SK-N-DZ (cell line): ENCODE measurements at regions not wholly inside any gene's neighbourhood (a gene's known extent, or its start where the extent isn't known, plus 50 kb on each side); places are given as distances from the start of the nearest gene placed in this dataset.

ENCODE experiments used
- DNase-seq: peaks from one replicate; pipeline ENCODE4 v3.0.0-alpha.2; 2015; ENCODE audit warnings: low spot score

DNA sequence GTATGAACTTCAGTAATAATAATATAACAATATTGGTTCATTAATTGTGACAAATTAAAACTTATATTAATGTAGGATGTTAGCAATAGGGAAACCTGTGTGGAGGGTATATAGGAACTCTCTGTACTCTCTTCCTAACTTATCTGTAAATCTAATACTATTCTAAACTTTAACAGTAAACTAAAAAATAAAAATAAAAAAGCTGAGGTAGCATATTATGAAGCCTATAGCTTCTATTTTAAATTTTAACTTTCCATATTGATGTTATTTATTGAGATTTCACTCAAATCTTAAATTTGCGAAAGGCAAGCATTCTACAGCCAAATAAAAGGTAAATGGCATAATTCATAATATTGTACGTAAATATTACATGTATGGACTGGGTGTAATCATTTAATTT is 326.4 kb downstream of the MEI4 start:
- DNase-seq = no peak

- no peak for DNase-seq
Observed at GRCh38 chr6:77986380-77987034, 333.7 kb downstream of the MEI4 start.

DNA sequence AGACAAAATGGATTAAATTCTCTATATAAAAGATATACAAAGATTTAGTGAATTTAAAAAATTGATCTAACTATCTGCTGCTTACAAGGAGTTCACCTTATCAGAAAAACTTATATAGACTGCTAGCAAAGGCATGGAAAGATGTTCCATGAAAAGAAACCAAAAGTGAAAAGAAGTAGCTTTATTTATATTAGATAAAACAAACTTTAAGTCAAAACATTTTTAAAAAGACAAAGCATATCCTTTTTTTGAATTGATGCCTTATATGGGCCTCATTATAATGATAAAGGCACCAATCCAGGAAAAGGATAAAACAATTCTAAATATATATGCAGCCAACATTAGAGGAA is 334.2 kb downstream of the MEI4 start:
- no peak for DNase-seq

DNA sequence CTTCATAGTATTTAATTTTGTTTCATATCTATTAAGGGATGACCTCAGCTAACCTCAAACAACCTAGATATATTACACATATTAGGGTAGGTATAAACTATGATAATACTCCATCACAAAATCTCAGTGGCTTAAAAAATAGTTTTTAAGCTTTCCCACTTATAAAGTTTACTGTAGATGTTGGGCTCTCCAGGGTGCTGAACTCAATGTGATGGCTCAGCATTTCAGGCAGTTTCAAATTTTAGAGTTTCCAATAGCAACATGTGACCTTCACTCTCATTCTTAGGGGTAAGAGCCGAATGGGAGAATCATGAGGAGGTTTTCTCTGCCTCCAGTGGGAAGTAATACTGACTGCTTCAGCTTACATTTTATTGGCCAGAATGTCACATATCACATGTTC is 357.3 kb downstream of the MEI4 start:
- no peak for DNase-seq

DNA sequence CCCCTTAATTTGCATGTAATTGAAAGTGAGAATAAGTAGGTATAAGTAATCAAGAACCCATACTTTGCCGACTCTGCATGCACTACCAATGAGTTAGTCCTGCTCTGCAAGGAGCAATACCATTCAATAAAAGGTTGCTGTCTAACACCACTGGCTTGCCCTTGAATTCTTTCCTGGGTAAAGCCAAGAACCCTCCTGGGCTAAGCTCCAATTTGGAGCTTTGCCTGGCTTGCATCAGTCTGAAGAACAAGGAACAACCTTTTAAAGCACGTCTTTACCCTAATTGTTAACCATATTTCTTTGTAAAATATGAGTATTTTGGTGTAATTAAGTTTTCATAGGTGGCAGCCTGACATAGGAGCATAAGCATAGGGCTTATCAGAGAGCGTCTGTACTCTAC is 367.7 kb downstream of the MEI4 start:
- no peak for DNase-seq

- no peak for DNase-seq
Observed at GRCh38 chr6:78025502-78025901, 372.7 kb downstream of the MEI4 start.

DNA sequence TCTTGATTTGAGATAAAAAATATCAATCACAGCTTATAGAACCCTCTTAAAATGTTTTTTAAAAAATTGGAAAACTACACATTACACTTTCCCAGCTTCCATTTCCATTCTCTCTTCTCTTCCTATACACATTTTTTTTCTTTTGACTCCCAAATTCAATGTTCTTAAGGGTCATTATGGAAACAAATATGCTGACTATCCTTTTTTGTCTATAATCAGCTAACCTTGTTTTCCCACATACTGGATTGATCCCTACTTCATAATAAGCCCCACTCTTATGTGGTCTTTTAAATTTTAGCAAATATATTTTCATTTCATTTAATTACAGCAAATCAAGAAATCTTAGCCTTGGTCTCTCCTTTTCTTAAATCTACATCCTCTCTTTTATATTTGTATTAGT is 378.4 kb downstream of the MEI4 start:
- no peak for DNase-seq

GRCh38 chr6:78059171-78059570 is 406.3 kb downstream of the MEI4 start:
- no peak for DNase-seq

GRCh38 chr6:78062993-78063392 is 410.2 kb downstream of the MEI4 start:
- no peak for DNase-seq

DNA sequence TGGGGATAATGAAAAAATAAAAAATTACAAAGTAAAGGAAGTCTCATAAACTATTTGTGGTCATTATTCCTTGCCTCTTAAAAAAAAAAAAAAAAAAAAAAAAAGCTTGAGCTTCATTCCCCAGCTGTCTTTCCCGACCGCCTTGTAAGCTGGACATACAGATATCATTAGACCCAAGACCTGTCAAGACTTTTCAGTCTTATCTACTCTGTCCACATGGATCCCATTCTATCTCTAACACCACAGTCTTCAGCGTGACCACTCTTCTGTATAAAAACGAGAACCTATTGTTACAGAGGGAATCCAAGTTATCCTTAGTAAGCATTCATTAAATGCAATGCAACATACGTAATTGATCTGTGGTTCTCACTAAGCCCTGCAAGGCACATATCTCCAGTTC is 423.5 kb downstream of the MEI4 start:
- no peak for DNase-seq

DNA sequence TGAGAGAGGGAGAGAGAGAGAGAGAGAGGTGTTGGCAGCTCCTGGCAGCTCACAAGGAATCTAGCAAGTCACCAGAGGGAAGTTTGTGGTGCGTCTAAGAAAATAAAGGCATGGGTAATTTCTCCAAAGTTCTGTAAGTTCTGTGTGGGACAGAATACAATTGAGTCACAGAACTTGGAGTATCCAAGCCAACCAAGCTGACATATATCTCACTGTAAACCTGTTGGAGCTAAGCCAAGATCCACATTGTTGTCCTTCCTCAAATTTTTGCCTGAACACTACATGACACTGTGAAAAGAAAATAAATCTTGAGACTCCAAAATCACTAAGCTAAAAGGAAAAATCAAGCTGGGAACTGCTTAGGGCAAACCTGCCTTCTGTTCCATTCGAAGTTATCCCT is 436.7 kb downstream of the MEI4 start:
- no peak for DNase-seq

DNA sequence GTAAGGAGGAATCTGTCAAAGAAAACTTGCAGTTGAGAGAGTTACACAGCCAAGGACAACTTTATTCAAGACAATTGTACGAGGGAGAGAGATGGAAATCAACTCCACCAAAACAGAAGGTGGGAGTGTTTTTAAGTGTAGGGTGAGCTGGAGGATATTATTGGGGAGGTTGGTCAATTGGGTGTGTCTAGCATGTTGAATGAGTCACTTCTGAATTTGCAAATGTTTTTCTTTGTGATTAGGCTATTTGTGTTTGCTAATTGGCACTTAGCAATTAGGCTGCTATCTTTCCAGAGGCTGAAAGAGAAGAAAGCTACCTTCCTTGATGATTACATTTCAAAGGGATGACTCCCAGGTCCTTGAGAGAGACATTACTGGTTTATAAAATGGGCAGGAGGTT is 441.1 kb downstream of the MEI4 start:
- no peak for DNase-seq

DNA sequence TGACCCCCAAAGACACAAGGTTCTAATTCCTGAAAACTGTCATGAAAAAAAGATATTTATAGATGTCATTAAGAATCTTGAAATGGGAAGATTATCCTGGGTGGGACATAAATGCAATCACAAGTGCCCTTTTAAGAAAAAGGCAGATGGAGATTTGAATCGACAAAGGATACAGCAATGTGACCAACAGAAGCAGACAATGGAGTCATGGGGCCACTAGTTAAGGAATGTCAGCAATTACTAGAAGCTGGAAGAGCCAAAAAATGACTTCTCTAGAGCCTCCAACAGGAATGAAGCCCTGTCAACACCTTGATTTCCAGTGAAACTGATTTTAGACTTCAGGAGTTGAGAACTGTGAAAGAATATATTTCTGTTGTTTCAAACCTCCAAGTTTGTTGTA is 448.5 kb downstream of the MEI4 start:
- no peak for DNase-seq

- no peak for DNase-seq
Observed at GRCh38 chr6:78110641-78111040, 457.8 kb downstream of the MEI4 start.

GRCh38 chr6:78117966-78118365 is 465.1 kb downstream of the MEI4 start:
- DNase-seq = no peak

- no peak for DNase-seq
Observed at GRCh38 chr6:78131521-78131920, 478.7 kb downstream of the MEI4 start.

DNA sequence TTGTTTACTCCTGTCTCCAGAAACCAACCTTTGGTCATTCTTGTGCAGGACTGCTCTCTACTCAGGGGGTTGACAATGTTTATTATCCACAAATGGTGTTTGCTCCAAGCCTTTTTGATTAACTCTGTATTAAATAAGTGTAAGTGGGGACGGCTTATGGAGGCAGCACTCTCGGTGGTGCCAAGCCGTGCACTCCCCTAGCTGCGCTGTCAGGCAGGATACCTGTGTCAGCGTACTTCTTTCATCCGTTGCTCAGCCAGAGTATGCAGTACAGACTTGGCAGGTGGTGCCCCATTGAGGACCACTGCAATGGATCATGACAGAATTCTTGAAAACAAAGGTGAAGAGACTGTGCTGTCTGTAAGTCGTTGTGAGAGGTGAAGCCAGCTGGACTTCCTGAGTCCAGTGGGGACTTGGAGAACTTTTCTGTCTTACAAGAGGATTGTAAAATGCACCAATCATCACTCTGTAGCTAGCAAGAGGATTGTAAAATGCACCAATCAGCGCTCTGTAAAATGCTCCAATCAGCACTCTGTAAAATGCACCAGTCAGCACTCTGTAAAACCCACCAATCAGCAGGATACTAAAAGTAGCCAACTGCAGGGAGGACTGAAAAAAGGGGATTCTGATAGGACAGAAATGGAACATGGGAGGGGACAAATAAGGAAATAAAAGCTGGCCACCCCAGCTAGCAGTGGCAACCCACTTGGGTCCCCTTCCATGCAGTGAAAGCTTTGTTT is 480.0 kb downstream of the MEI4 start:
- no peak for DNase-seq

- no peak for DNase-seq
Observed at GRCh38 chr6:78150425-78150824, 497.6 kb downstream of the MEI4 start.

- no peak for DNase-seq
Observed at GRCh38 chr6:78153976-78154375, 501.1 kb downstream of the MEI4 start.

DNA sequence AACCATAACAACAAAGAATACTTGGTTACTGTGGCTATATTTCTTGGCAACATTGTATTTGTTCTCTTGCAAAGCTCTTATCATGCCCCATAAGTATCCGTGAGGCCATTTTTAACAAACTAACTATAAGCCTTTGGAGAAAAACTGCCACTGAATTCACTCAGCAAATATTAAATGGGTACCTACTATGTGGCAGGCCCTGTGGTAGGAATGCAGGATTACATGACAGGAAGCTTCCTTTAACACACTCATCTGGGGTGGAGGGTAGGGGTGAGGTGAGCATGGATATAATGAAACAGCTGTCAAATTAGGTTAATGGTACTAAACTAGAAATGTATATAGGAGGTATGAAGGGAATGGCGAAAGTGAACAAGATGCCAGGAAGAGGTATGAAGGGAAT is 504.8 kb downstream of the MEI4 start:
- no peak for DNase-seq

GRCh38 chr6:78188891-78189290 is 536.1 kb downstream of the MEI4 start:
- DNase-seq = no peak

DNA sequence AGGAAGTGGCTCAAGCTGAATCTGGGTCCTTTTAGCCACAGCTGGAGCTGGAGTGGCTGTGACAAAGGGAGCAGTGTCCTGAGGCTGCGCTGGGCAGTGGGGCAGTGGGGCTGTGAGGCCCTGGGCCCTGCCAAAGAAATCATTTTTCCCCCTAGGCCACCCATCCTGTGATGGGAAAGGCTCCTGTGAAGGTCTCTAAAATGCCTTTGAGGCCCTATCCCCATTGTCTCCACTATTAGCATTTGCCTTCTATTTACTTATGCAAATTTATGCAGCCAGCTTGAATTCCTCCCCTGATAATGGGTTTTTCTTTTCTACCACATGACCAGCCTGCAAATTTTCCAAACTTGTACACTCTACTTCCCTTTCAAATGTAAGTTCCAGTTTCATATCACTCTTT is 539.2 kb downstream of the MEI4 start:
- no peak for DNase-seq

DNA sequence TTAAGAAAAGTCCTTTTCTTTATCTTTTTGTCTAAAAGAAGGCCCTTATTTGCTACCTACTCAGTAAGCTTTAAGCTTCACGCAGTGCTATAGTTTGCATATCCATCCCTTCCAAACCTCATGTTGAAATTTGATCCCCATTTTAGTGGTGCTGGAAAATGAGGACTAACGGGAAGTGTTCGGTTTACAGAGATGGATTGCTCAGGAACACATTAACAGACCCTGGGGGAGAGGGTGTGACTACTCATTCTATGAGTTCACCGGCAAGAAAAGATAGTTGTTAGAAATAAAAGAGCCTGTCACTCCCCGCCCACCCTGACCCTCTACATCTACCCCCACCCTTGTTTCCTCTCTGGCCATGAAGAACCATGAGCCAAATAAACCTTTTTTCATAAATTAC is 546.2 kb downstream of the MEI4 start:
- DNase-seq = no peak

DNA sequence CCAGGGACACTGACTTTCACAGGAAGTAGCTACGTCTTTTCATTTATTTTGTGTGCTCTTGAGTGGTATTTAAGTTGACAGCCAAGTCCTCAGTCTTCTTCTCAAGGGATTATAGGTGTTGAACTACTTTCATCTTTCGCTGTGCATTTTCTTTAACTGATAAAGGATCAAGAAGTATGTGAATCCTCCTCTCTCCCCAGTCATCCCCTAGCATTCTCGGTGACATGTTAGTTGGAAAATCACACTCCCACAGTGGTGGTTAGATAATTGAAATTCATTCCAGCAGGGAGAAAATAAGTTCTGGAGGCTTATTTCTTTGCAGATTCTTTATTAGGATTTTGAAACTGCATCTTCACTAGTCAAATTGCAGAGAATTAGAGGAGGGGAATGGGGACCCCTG is 569.4 kb downstream of the MEI4 start:
- no peak for DNase-seq
